ENCODE measurements at regions not wholly inside any gene's neighbourhood (a gene's known extent, or its start where the extent isn't known, plus 50 kb on each side); places are given as distances from the start of the nearest gene placed in this dataset.
"Not testable (repeated sequence)": the region's sequence is repeated elsewhere in the genome, so short reads cannot be mapped to it uniquely, and the experiment has no call there.

DNA sequence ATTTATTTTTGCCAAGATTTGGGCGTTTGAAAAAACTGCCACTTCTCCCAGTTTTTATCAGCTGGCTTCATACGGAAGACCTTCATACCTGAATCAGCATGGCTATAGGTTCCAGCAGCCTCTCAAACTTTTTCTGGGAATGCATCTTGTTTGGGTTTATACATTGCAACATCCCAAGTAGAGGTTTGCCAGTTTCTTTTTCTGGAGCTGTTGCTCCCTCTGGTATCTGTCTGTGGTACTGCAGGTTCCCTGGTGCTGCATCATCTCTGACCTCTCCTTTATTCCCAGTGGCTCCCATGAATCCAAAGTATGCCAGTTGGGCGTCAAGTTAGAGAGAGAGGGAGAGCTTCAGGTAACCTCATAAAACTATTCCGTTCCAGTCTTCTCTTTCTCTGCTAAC is 368.6 kb downstream of the ZNF33B start:
- TF ChIP-seq, protein P1, sequence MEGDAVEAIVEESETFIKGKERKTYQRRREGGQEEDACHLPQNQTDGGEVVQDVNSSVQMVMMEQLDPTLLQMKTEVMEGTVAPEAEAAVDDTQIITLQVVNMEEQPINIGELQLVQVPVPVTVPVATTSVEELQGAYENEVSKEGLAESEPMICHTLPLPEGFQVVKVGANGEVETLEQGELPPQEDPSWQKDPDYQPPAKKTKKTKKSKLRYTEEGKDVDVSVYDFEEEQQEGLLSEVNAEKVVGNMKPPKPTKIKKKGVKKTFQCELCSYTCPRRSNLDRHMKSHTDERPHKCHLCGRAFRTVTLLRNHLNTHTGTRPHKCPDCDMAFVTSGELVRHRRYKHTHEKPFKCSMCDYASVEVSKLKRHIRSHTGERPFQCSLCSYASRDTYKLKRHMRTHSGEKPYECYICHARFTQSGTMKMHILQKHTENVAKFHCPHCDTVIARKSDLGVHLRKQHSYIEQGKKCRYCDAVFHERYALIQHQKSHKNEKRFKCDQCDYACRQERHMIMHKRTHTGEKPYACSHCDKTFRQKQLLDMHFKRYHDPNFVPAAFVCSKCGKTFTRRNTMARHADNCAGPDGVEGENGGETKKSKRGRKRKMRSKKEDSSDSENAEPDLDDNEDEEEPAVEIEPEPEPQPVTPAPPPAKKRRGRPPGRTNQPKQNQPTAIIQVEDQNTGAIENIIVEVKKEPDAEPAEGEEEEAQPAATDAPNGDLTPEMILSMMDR (IDR thresholded peaks at IDR 0.05), result not testable (repeated sequence)
- TF ChIP-seq EZH2 (IDR thresholded peaks at IDR 0.05; ENCODE audit: borderline replicate concordance, insufficient read depth, low read depth, low read length, poor library complexity, severe bottlenecking), result not testable (repeated sequence)

Measured in B cell (primary cell).